Neural cell (in vitro differentiated cells): ENCODE measurements at regions not wholly inside any gene's neighbourhood (a gene's known extent, or its start where the extent isn't known, plus 50 kb on each side); places are given as distances from the start of the nearest gene placed in this dataset.

Source experiments
- H2AFZ ChIP-seq: fragments of 200-600, 300-800 bp; sonication (generic), shearing (Covaris generic); 2 replicates; pipeline ENCODE4 v1.6.0; 2014; ENCODE audit warnings: low read depth, mild to moderate bottlenecking, antibody characterized with exemption, low read length, moderate library complexity
- H3F3A ChIP-seq: fragments of 200-600 bp; shearing (Covaris generic); 2 replicates; pipeline ENCODE4 v1.6.1; 2016; ENCODE audit warnings: mild to moderate bottlenecking, moderate library complexity, mixed read lengths, antibody characterized with exemption, low read length; ENCODE audit not compliant: insufficient read depth, poor library complexity, severe bottlenecking
- H3K27ac ChIP-seq: fragments of 200-600, 300-800 bp; sonication (generic), shearing (Covaris generic); 2 replicates; pipeline ENCODE4 v1.5.1; 2014; ENCODE audit warnings: mild to moderate bottlenecking, low read length, moderate library complexity
- H3K27me3 ChIP-seq: fragments of 300-800, 200-600 bp; sonication (generic), shearing (Covaris generic); 2 replicates; pipeline ENCODE4 v1.6.0; 2014; ENCODE audit warnings: mild to moderate bottlenecking, low read depth, low read length, moderate library complexity; ENCODE audit not compliant: insufficient read depth
- H3K36me3 ChIP-seq: fragments of 300-800, 200-600 bp; sonication (generic), shearing (Covaris generic); 2 replicates; pipeline ENCODE4 v1.5.1; 2014; ENCODE audit warnings: mild to moderate bottlenecking, antibody characterized with exemption, low read length, moderate library complexity; ENCODE audit not compliant: insufficient read depth
- H3K4me2 ChIP-seq: fragments of 300-800, 200-600 bp; sonication (generic), shearing (Covaris generic); 2 replicates; pipeline ENCODE4 v1.6.0; 2014; ENCODE audit warnings: mild to moderate bottlenecking, low read length
- H3K4me3 ChIP-seq: fragments of 300-800, 200-600 bp; sonication (generic), shearing (Covaris generic); 2 replicates; pipeline ENCODE4 v1.5.1; 2014; ENCODE audit warnings: mild to moderate bottlenecking, low read length, moderate library complexity
- H3K79me2 ChIP-seq: fragments of 200-600 bp; shearing (Covaris generic); replicated peaks from 2 replicates; pipeline ENCODE4 v1.6.0; 2014; ENCODE audit warnings: mild to moderate bottlenecking, low read length, moderate library complexity; ENCODE audit not compliant: insufficient read depth
- H3K9ac ChIP-seq: fragments of 300-800, 200-600 bp; sonication (generic), shearing (Covaris generic); 2 replicates; pipeline ENCODE4 v1.6.1; 2016; ENCODE audit warnings: mild to moderate bottlenecking, low read length, mixed read lengths
- H3K9me2 ChIP-seq: fragments of 200-600 bp; shearing (Covaris generic); 2 replicates; pipeline ENCODE4 v1.6.1; 2016; ENCODE audit warnings: mild to moderate bottlenecking, low read length, mixed read lengths; ENCODE audit not compliant: insufficient read depth
- H3K9me3 ChIP-seq: fragments of 200-600, 300-800 bp; sonication (generic), shearing (Covaris generic); 2 replicates; pipeline ENCODE4 v1.6.1; 2016; ENCODE audit warnings: mild to moderate bottlenecking, mixed run types, low read length, moderate library complexity, mixed read lengths
- H4K20me1 ChIP-seq: fragments of 200-600 bp; shearing (Covaris generic); 2 replicates; pipeline ENCODE4 v1.6.1; 2016; ENCODE audit warnings: mild to moderate bottlenecking, mixed run types; ENCODE audit not compliant: insufficient read depth
- EP300 ChIP-seq: fragments of 450-650 bp; conservative IDR thresholded peaks from 2 replicates; pipeline ENCODE4 v1.6.1; 2014; ENCODE audit warnings: antibody characterized with exemption, mild to moderate bottlenecking, moderate library complexity; ENCODE audit not compliant: poor library complexity, severe bottlenecking
- EZH2 ChIP-seq: fragments of 200-600, 300-800 bp; shearing (Covaris generic), sonication (generic); IDR thresholded peaks from 2 replicates; pipeline ENCODE4 v1.6.1; 2014; ENCODE audit warnings: antibody characterized with exemption, low read length, borderline replicate concordance, mild to moderate bottlenecking; ENCODE audit not compliant: insufficient read depth, poor library complexity, severe bottlenecking
- POLR2AphosphoS5 ChIP-seq: IDR thresholded peaks from 2 replicates; pipeline ENCODE4 v1.6.1; 2012
- RAD21 ChIP-seq: fragments of 450-650 bp; conservative IDR thresholded peaks from 2 replicates; pipeline ENCODE4 v1.6.1; 2014; ENCODE audit warnings: antibody characterized with exemption, mild to moderate bottlenecking, moderate library complexity
- REST ChIP-seq: IDR thresholded peaks from 2 replicates; pipeline ENCODE4 v1.6.1; 2012; ENCODE audit warnings: borderline replicate concordance
- SMC3 ChIP-seq: fragments of 450-650 bp; conservative IDR thresholded peaks from 2 replicates; pipeline ENCODE4 v1.6.1; 2014; ENCODE audit warnings: antibody characterized with exemption, mild to moderate bottlenecking, moderate library complexity; ENCODE audit not compliant: poor library complexity

GRCh38 chr6:134368670-134369069, 50.8 kb upstream of the SGK1 start:
- Histone ChIP-seq H3K27me3 (no peaks in the 10 kb centered on the region), H3K4me3 (no peak overlapping the region), H3K9ac (no peak overlapping the region), H3K9me3 (no peaks in the 10 kb centered on the region), H3K9me2 (no peaks in the 10 kb centered on the region), H3K4me2 (no peak overlapping the region), H2AFZ (no peak overlapping the region), H3K36me3 (no peaks in the 10 kb centered on the region), H3F3A (no peaks in the 10 kb centered on the region), H3K79me2 (no peaks in the 10 kb centered on the region), H3K27ac (no peak overlapping the region), H4K20me1 (no peaks in the 10 kb centered on the region)
- no peak for TF ChIP-seq SMC3
- no peak for TF ChIP-seq POLR2AphosphoS5
- TF ChIP-seq REST: no peak
- no peak for TF ChIP-seq EZH2
- TF ChIP-seq EP300: no peak
- no peak for TF ChIP-seq RAD21
